AG04449 (cell line): ENCODE measurements at regions not wholly inside any gene's neighbourhood (a gene's known extent, or its start where the extent isn't known, plus 50 kb on each side); places are given as distances from the start of the nearest gene placed in this dataset.

Experiments
- CTCF ChIA-PET: fragments of 350-600 bp; formaldehyde crosslinking; extraction: SDS; loops from one replicate; lab custom pipeline; 2021; ENCODE audit warnings: antibody characterized with exemption; lab: Yijun Ruan, JAX
- POLR2A ChIA-PET: fragments of 400-600, 350-600 bp; formaldehyde crosslinking; extraction: SDS; loops from one replicate; lab custom pipeline; 2020; ENCODE audit warnings: antibody characterized with exemption, inconsistent platforms; lab: Yijun Ruan, JAX
- DNase-seq: peaks from one replicate; pipeline ENCODE4 v3.0.0-alpha.2; 2010; ENCODE audit warnings: low read depth, low spot score
- H3K4me3 ChIP-seq: 2 replicates; pipeline ENCODE4 v1.5.1; 2011; ENCODE audit warnings: low read depth, mild to moderate bottlenecking, control low read depth, low read length
- TF ChIP-seq, protein P1 (sequence below): IDR thresholded peaks from one replicate; pipeline ENCODE4 v1.5.1; 2011; ENCODE audit warnings: mild to moderate bottlenecking, moderate library complexity, low read length, control low read depth, inconsistent platforms; ENCODE audit not compliant: insufficient read depth; ENCODE audit errors: missing control alignments

DNA sequence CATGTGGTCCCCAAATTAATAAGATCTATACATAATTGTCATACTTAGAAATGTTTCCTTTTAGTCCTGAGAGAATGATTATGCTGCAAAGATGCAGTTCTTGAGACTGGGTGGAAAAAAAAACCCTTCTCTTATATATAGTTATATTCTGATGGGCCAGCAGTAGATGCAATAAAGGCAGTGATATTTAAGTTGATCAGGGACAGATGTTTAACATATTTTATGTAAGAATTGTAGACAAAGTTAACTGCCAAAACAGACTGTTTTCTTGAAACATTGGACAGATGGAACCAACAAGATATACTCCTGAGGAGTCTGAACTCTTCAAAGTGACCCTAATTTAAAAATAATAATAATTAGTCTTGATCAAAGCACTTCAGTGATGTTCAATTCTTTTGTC, 172.0 kb upstream of the LRIG1 start:
- POLR2A ChIA-PET, result no interaction called here
- DNase-seq, result no peak
- TF ChIP-seq, protein P1, sequence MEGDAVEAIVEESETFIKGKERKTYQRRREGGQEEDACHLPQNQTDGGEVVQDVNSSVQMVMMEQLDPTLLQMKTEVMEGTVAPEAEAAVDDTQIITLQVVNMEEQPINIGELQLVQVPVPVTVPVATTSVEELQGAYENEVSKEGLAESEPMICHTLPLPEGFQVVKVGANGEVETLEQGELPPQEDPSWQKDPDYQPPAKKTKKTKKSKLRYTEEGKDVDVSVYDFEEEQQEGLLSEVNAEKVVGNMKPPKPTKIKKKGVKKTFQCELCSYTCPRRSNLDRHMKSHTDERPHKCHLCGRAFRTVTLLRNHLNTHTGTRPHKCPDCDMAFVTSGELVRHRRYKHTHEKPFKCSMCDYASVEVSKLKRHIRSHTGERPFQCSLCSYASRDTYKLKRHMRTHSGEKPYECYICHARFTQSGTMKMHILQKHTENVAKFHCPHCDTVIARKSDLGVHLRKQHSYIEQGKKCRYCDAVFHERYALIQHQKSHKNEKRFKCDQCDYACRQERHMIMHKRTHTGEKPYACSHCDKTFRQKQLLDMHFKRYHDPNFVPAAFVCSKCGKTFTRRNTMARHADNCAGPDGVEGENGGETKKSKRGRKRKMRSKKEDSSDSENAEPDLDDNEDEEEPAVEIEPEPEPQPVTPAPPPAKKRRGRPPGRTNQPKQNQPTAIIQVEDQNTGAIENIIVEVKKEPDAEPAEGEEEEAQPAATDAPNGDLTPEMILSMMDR, result no peak
- CTCF ChIA-PET, result no interaction called here
- no peak overlapping the region for H3K4me3 ChIP-seq

DNA sequence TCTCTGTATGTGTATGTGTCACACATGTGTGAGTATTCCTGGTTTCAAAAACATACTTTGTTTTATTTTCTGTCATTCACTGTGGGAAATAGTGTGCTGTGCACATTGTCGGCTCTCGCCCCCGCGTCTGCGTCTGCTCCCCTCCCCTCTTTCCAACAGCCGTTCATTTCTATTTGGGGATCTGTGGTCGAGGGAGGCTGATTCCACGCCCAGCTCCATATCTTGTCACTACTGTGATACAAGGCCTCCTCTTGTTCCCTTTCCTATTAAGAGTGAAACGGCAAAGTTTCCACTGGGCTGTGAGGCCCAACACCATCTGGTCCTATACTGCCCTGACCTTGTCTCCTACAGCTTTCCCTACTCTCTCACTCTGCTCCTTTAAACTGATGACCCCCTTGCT, 172.5 kb upstream of the LRIG1 start:
- H3K4me3 ChIP-seq, result no peak overlapping the region
- POLR2A ChIA-PET, result no interaction called here
- TF ChIP-seq, protein P1, result no peak
- CTCF ChIA-PET, result no interaction called here
- no peak for DNase-seq

DNA sequence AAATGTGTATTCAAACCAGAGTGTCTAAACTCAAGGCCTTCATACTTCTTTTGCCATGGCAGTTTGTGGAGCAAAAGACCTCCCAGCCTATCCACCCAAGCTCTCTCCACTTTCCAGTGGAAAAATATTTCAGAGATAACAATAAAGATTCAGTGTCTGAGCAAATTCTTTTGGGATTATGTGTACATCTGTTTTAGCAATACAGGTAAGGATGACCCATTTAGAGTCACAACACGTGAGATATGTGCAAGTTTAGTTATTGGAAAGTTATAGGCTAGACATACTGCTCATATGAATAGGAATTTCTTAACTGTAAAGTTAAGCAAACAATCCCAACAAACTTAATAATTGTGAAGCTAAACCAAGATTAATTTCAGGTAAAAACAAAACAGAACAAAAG, 174.5 kb upstream of the LRIG1 start:
- peak; percentile 59 for DNase-seq
- CTCF ChIA-PET, result interaction anchor here (1.3 kb wide), 1 partner anchor 147 kb away, joined by 3 read pairs; no protein-coding TSS in a partner anchor
- TF ChIP-seq, protein P1, result no peak
- POLR2A ChIA-PET, result no interaction called here
- no peak overlapping the region for H3K4me3 ChIP-seq

DNA sequence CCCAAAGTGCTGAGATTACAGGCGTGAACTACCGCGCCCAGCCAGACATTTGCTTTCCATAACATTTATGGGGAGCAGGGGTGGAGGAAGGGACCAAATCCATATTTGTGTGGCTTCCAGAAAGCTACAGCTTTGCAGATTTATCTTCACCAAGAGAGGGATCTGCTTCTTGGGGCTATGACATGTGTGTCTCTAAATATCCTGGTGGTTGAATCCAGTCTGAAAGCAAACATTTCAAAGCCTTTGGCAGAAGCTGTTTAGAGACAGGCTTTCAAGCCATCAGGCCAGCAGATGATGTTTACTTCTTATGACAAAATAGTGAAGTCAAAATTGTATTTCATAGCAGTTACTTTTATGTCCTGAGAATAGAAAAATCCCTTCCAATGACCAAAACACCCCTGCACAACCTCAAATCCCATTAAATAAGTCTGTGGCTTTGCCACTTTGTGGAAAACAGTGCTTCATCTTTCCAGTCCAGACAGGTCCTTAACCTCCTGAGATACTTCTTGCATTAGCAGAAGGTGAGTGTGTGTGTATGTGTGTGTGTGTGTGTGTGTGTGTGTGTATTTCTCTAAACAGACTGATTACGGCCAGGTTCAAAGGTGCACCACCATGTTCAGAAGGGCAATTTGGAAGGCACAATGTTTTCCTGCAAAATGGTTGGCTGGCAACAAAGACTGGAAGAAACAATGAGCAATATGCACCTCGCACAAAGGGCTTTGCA, 191.4 kb upstream of the LRIG1 start:
- CTCF ChIA-PET, result no interaction called here

DNA sequence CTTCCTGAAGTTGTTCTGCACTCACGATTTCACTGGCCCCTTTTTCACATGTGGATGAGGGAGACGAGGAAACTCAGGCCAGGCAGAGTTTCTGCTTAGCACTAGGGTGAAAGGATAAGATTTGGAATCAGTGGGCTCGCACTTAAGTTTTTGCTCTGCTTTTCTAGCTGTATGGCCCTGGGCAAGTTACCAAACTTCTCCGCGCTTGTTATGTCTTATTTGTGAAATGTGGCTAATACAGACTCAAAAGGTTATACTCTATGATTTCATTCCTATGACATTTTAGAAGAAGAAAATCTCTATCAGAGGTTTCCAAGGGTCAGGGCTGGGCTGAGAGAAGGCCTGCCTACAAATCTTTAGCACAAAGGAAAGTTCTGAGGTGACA, 191.9 kb upstream of the LRIG1 start:
- no peak for DNase-seq
- TF ChIP-seq, protein P1, result no peak
- CTCF ChIA-PET, result no interaction called here
- POLR2A ChIA-PET, result no interaction called here
- H3K4me3 ChIP-seq, result no peak overlapping the region

More for the DNA sequence above, 191.4 kb upstream of the LRIG1 start:
- H3K4me3 ChIP-seq, result no peak overlapping the region
- TF ChIP-seq, protein P1, result no peak
- no peak for DNase-seq
- POLR2A ChIA-PET, result no interaction called here

DNA sequence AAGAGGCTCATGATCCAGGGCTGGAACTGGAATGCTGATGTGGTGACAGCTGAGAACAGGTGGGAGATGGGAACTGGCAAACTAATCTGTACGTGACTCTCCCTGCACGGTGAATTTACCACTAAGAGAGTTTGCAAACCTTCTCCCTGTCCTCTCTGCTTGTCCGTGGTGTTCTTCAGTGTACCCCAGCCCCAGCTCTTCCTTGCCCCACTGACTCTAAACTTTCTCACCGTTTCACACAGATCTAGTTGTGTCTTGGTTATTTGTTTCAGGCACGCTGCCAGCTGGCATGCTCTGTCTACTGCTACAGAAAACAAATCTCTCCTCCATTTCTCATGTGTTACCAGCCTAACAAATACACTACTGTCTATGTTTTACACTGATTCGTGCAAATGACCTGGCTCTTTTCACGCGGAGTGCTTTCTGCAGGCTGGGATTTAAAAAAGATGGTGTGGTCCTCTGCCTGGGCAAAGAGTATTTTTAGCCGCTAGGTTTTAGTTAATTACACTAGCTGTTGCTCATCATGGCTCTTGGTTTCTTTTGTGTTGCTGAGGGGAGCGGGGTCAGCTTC, 192.7 kb upstream of the LRIG1 start:
- ChIA-PET POLR2A (no interaction called here), CTCF (no interaction called here)
- peak; percentile 9 for DNase-seq
- TF ChIP-seq, protein P1, result no peak
- H3K4me3 ChIP-seq, result no peak overlapping the region
